Thyroid gland (tissue), 4 donors: ENCODE measurements at regions not wholly inside any gene's neighbourhood (a gene's known extent, or its start where the extent isn't known, plus 50 kb on each side); places are given as distances from the start of the nearest gene placed in this dataset.

ENCODE experiments used
- DNase-seq, 2 donors: peaks; one replicate each; pipeline ENCODE4 v3.0.0-alpha.2; 2019
- H3K27ac ChIP-seq, 3 donors: fragments of 200-600 bp; sonication (generic); 1 replicate in 2 of 3; 2 replicates in 1 of 3; pipeline ENCODE4 v1.5.1; 2016 to 2019; ENCODE audit warnings: mild to moderate bottlenecking in 1 of 3, moderate library complexity in 1 of 3
- H3K27me3 ChIP-seq: fragments of 200-600 bp; sonication (generic); one replicate; pipeline ENCODE4 v1.5.1; 2019
- H3K36me3 ChIP-seq, 2 donors: fragments of 200-600 bp; sonication (generic); one replicate each; pipeline ENCODE4 v1.5.1; 2016 to 2019
- H3K4me1 ChIP-seq, 2 donors: fragments of 200-600 bp; sonication (generic); one replicate each; pipeline ENCODE4 v1.5.1; 2017 to 2019
- H3K4me3 ChIP-seq, 3 donors: fragments of 200-600 bp; sonication (generic); replicated peaks in 1 of 3; 1 replicate in 2 of 3; 2 replicates in 1 of 3; pipeline ENCODE4 v1.5.1; 2016; ENCODE audit warnings: mild to moderate bottlenecking in 1 of 3
- H3K9me3 ChIP-seq: fragments of 200-600 bp; sonication (generic); one replicate; pipeline ENCODE4 v1.5.1; 2017
- CTCF ChIP-seq, 6 experiments: fragments of 200-600 bp in 3 of 6; fragments of 450-650 bp in 3 of 6; sonication (generic) in 3 of 6; IDR thresholded peaks; one replicate each; pipeline ENCODE4 v1.5.1; 2016 to 2019; ENCODE audit warnings: antibody characterized with exemption in 6 of 6, mild to moderate bottlenecking in 2 of 6, inconsistent platforms in 1 of 6, moderate library complexity in 1 of 6
- POLR2A ChIP-seq, 2 donors: fragments of 450-650 bp; IDR thresholded peaks; one replicate each; pipeline ENCODE4 v1.6.1; 2017; ENCODE audit warnings: antibody characterized with exemption in 2 of 2, mild to moderate bottlenecking in 2 of 2, moderate library complexity in 1 of 2
- WGBS, 2 donors: methylation state at CpG; one replicate each; pipeline ENCODE4 v1.1.5; 2017; 5-methylcytosine and 5-hydroxymethylcytosine counted together
- intact Hi-C: fragments of 100-400 bp; cut with DNase I; formaldehyde crosslinking; loops from one replicate; pipeline ENCODE4 v1.15.1; 2023

- WGBS, 2 donors: 96 to 97% methylated on average over 3 of the region's 3 CpGs
These were observed 56.6 kb downstream of the SPRY2 start for GRCh38 chr13:80284290-80284689.

GRCh38 chr13:80278706-80279105 lies 62.2 kb downstream of the SPRY2 start:
- no peak overlapping the region for H3K4me3 ChIP-seq
- no peak for TF ChIP-seq POLR2A (IDR thresholded peaks at IDR 0.05)
- no peak for DNase-seq
- H3K9me3 ChIP-seq: no peaks in the 10 kb centered on the region
- H3K27ac ChIP-seq: no peak overlapping the region
- H3K36me3 ChIP-seq: no peaks in the 10 kb centered on the region
- H3K27me3 ChIP-seq: no peaks in the 10 kb centered on the region
- H3K4me1 ChIP-seq: peaks cover 7 to 14% of the 10 kb centered on the region in 2 donors
- 89 to 90% methylated on average over 2 to 3 of the region's 25 CpGs for WGBS, 2 donors
- intact Hi-C loops: no loop called here

More at GRCh38 chr13:80284290-80284689, 56.6 kb downstream of the SPRY2 start:
- H3K4me3 ChIP-seq: no peak overlapping the region
- H3K4me1 ChIP-seq: no peaks in the 10 kb centered on the region
- DNase-seq: no peak
- no peaks in the 10 kb centered on the region for H3K9me3 ChIP-seq
- no peaks in the 10 kb centered on the region for H3K27me3 ChIP-seq
- H3K36me3 ChIP-seq: no peaks in the 10 kb centered on the region
- no peak for TF ChIP-seq POLR2A (IDR thresholded peaks at IDR 0.05)
- TF ChIP-seq CTCF (IDR thresholded peaks at IDR 0.05): no peak
- H3K27ac ChIP-seq: no peak overlapping the region
- intact Hi-C loops: no loop called here

- H3K36me3 ChIP-seq: no peaks in the 10 kb centered on the region
- DNase-seq: peak; percentile 52 to 53
- H3K27me3 ChIP-seq: no peaks in the 10 kb centered on the region
- 37 to 44% methylated on average over 12 of the region's 12 CpGs for WGBS, 2 donors
- H3K4me3 ChIP-seq: no peak overlapping the region
- peak overlapping the region in 2 of 3 donors; percentile 3 to 38 for H3K27ac ChIP-seq
- intact Hi-C loops: no loop called here
- TF ChIP-seq CTCF (IDR thresholded peaks at IDR 0.05): peak in 1 of 6 experiments; percentile 2
- no peak for TF ChIP-seq POLR2A (IDR thresholded peaks at IDR 0.05)
- no peaks in the 10 kb centered on the region for H3K9me3 ChIP-seq
- H3K4me1 ChIP-seq: peaks cover 7 to 14% of the 10 kb centered on the region in 2 donors
These were observed 64.3 kb downstream of the SPRY2 start for GRCh38 chr13:80276371-80277289.

GRCh38 chr13:80274643-80275042 lies 66.3 kb downstream of the SPRY2 start:
- Histone ChIP-seq H3K36me3 (no peaks in the 10 kb centered on the region), H3K4me3 (no peak overlapping the region), H3K27me3 (no peaks in the 10 kb centered on the region), H3K4me1 (peaks cover 7 to 14% of the 10 kb centered on the region in 2 donors), H3K27ac (no peak overlapping the region), H3K9me3 (no peaks in the 10 kb centered on the region)
- intact Hi-C loops: no loop called here
- no peak for DNase-seq
- WGBS, 2 donors: 78 to 90% methylated on average over 1 of the region's 1 CpG
- TF ChIP-seq CTCF (IDR thresholded peaks at IDR 0.05): no peak
- no peak for TF ChIP-seq POLR2A (IDR thresholded peaks at IDR 0.05)

- 93 to 96% methylated on average over 3 of the region's 3 CpGs for WGBS, 2 donors
- intact Hi-C loops: no loop called here
- TF ChIP-seq POLR2A (IDR thresholded peaks at IDR 0.05): no peak
- no peak for TF ChIP-seq CTCF (IDR thresholded peaks at IDR 0.05)
These were observed 67.2 kb downstream of the SPRY2 start for GRCh38 chr13:80273718-80274117.

More at GRCh38 chr13:80273718-80274117, 67.2 kb downstream of the SPRY2 start:
- H3K4me1 ChIP-seq: peaks cover 7 to 14% of the 10 kb centered on the region in 2 donors
- H3K36me3 ChIP-seq: no peaks in the 10 kb centered on the region
- no peak overlapping the region for H3K27ac ChIP-seq
- H3K9me3 ChIP-seq: no peaks in the 10 kb centered on the region
- H3K4me3 ChIP-seq: no peak overlapping the region
- no peaks in the 10 kb centered on the region for H3K27me3 ChIP-seq
- no peak for DNase-seq
